Stomach (tissue), 8 donors: ENCODE measurements at regions not wholly inside any gene's neighbourhood (a gene's known extent, or its start where the extent isn't known, plus 50 kb on each side); places are given as distances from the start of the nearest gene placed in this dataset.
A peak's percentile ranks its signal among the peaks of the same experiment; 100 is the strongest.

Experiments
- DNase-seq, 2 donors: peaks; one replicate each; pipeline versions ENCODE4 v3.0.0 to v3.0.0-alpha.2; 2013 to 2019
- H3K27ac ChIP-seq, 5 donors: fragments of 200-600 bp in 4 of 5; sonication (generic) in 4 of 5; one replicate each; pipeline ENCODE4 v1.5.1; 2013 to 2019; ENCODE audit warnings: mild to moderate bottlenecking in 1 of 5, moderate library complexity in 1 of 5
- H3K27me3 ChIP-seq, 3 donors: fragments of 200-600 bp; sonication (generic); one replicate each; pipeline ENCODE4 v1.5.1; 2017 to 2019; ENCODE audit warnings: mixed run types in 1 of 3
- H3K36me3 ChIP-seq, 4 donors: fragments of 200-600 bp; sonication (generic); 1 replicate in 3 of 4; 2 replicates in 1 of 4; pipeline ENCODE4 v1.5.1; 2016 to 2019
- H3K4me1 ChIP-seq, 4 donors: fragments of 200-600 bp; sonication (generic); one replicate each; pipeline ENCODE4 v1.5.1; 2016 to 2019
- H3K4me3 ChIP-seq, 4 donors: fragments of 200-600 bp; sonication (generic) in 3 of 4; one replicate each; pipeline ENCODE4 v1.5.1; 2016 to 2019; ENCODE audit warnings: mild to moderate bottlenecking in 1 of 4
- H3K9me3 ChIP-seq, 4 donors: fragments of 200-600 bp; sonication (generic); one replicate each; pipeline ENCODE4 v1.5.1; 2016 to 2019
- EP300 ChIP-seq: sonication (generic); formaldehyde crosslinking; IDR thresholded peaks from one replicate; pipeline ENCODE4 v1.6.1; 2017; ENCODE audit warnings: antibody characterized with exemption
- POLR2A ChIP-seq, 4 donors: fragments of 450-650 bp; IDR thresholded peaks; one replicate each; pipeline ENCODE4 v1.6.1; 2016; ENCODE audit warnings: antibody characterized with exemption in 4 of 4, control low read depth in 2 of 4, mild to moderate bottlenecking in 1 of 4, moderate library complexity in 1 of 4
- POLR2AphosphoS5 ChIP-seq, 3 donors: sonication (generic); formaldehyde crosslinking; IDR thresholded peaks; one replicate each; pipeline ENCODE4 v1.6.1; 2016; ENCODE audit warnings: antibody characterized with exemption in 3 of 3
- WGBS, 5 donors: extraction: QIAGEN DNeasy Blood & Tissue Kit in 3 of 5; methylation state at CpG; one replicate each; pipeline versions ENCODE4 v1.1.5 to v1.1.7; 2013 to 2018; 5-methylcytosine and 5-hydroxymethylcytosine counted together
- intact Hi-C: fragments of 100-400 bp; cut with DNase I; formaldehyde crosslinking; loops from one replicate; pipeline ENCODE4 v1.15.1; 2023; ENCODE audit warnings: low total_unique reads
- TF ChIP-seq, protein P1 (sequence below), 7 experiments: fragments of 450-650 bp in 4 of 7; fragments of 200-600 bp in 3 of 7; sonication (generic) in 3 of 7; IDR thresholded peaks; one replicate each; pipeline ENCODE4 v1.5.1; 2016 to 2019; ENCODE audit warnings: antibody characterized with exemption in 7 of 7, control low read depth in 2 of 7, mild to moderate bottlenecking in 1 of 7
- donor health status: healthy with polysubstance abuse.
- donor health status: Bipolar disorder and iron deficiency.
- donor health status: healthy.

DNA sequence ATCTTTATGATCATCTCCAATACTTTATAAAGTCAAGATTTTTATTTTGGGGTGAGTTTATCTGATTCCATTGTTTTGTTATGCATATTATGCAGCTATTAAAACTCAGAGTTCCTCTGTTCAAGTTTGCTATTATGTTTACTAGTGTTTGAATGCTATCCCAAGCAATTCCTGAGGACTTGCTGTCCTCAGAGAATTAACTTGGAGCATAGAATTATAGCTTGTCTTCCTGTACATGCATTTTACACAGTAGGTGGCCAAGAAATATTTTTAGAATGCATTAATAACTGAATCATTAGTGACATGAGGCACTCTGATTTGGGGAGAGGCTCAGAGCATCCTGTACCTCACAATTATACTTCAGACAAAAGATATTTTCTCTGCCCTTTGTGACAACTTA lies 195.6 kb upstream of the MIR17HG start:
- Histone ChIP-seq H3K27me3 (peaks cover 0 to 12% (median 0%) of the 10 kb centered on the region in 3 donors), H3K36me3 (no peaks in the 10 kb centered on the region), H3K9me3 (no peaks in the 10 kb centered on the region), H3K27ac (no peak overlapping the region), H3K4me3 (no peak overlapping the region), H3K4me1 (no peaks in the 10 kb centered on the region)
- DNase-seq, result no peak
- TF ChIP-seq POLR2A (IDR thresholded peaks at IDR 0.05) (no peak), EP300 (no peak), POLR2AphosphoS5 (IDR thresholded peaks at IDR 0.05) (no peak)
- TF ChIP-seq, protein P1, sequence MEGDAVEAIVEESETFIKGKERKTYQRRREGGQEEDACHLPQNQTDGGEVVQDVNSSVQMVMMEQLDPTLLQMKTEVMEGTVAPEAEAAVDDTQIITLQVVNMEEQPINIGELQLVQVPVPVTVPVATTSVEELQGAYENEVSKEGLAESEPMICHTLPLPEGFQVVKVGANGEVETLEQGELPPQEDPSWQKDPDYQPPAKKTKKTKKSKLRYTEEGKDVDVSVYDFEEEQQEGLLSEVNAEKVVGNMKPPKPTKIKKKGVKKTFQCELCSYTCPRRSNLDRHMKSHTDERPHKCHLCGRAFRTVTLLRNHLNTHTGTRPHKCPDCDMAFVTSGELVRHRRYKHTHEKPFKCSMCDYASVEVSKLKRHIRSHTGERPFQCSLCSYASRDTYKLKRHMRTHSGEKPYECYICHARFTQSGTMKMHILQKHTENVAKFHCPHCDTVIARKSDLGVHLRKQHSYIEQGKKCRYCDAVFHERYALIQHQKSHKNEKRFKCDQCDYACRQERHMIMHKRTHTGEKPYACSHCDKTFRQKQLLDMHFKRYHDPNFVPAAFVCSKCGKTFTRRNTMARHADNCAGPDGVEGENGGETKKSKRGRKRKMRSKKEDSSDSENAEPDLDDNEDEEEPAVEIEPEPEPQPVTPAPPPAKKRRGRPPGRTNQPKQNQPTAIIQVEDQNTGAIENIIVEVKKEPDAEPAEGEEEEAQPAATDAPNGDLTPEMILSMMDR (IDR thresholded peaks at IDR 0.05), result no peak
- intact Hi-C loops, result no loop called here

DNA sequence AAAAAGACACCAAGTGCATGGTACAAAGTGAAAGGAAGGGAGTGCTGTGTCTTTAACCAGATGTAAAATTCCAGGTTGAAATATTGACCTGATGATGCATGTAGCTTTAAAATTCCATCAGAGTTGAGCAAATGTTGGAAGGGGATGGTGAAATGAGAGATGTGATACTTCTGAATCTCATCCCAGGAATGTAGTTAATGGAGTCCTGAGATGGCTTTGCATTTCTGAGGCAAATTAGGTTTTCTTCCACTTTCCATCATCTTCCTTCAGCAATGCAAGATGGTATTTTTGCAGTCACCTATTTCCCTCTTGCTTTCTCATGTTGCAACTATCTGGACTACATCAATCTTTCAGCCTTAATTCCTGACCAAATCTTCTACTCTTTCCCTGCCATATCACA lies 194.1 kb upstream of the MIR17HG start:
- no peaks in the 10 kb centered on the region for H3K4me1 ChIP-seq
- no peaks in the 10 kb centered on the region for H3K36me3 ChIP-seq
- peaks cover 0 to 12% (median 0%) of the 10 kb centered on the region in 3 donors for H3K27me3 ChIP-seq
- TF ChIP-seq POLR2AphosphoS5 (IDR thresholded peaks at IDR 0.05) (no peak), POLR2A (IDR thresholded peaks at IDR 0.05) (no peak), EP300 (no peak)
- TF ChIP-seq, protein P1 (IDR thresholded peaks at IDR 0.05), result no peak
- no peaks in the 10 kb centered on the region for H3K9me3 ChIP-seq
- DNase-seq, result no peak
- H3K27ac ChIP-seq, result no peak overlapping the region
- intact Hi-C loops, result no loop called here
- H3K4me3 ChIP-seq, result no peak overlapping the region

DNA sequence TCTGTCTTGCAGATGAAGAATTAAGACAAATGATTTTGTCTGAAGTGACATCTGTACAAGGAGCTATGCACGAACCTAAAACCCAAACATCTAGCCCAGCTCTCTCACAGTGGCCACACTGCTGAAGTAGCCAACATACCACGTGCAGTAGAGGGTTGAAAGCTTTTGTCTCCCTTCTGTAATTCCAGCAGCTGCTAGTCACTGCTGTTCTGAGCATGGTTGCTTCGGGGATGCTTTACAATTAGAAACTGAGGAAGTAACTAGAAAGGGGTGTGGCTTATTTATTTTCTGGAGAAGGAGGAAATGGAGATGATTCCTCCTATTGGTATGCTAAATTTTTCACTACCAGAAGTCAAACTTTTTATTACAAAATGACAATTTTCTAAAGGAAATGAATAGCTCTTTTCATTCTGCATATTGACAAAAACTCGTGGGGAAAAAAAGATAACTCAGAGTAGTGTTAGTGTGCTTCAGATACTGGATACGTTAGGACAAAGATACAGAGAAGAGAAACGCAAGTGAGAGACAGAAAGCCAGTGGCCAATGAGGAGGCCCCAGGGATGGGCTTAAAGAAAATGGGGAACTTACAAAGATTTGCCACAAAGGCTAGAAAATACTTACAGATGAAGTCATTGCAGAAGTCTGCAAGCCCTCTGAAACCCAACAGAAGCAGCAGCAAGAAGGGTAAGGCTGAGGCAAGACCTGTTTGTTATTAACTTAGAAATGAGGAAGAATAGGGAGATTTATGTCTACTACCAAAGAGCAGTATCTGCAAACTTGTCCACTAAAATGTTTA lies 192.7 kb upstream of the MIR17HG start:
- H3K36me3 ChIP-seq, result no peaks in the 10 kb centered on the region
- H3K4me1 ChIP-seq, result no peaks in the 10 kb centered on the region
- intact Hi-C loops, result no loop called here
- no peak overlapping the region for H3K27ac ChIP-seq
- no peak for DNase-seq
- no peak overlapping the region for H3K4me3 ChIP-seq
- H3K9me3 ChIP-seq, result no peaks in the 10 kb centered on the region
- peaks cover 0 to 12% (median 0%) of the 10 kb centered on the region in 3 donors for H3K27me3 ChIP-seq
- no peak for TF ChIP-seq POLR2A (IDR thresholded peaks at IDR 0.05)
- TF ChIP-seq POLR2AphosphoS5 (IDR thresholded peaks at IDR 0.05), result no peak
- TF ChIP-seq, protein P1 (IDR thresholded peaks at IDR 0.05), result no peak
- no peak for TF ChIP-seq EP300
- WGBS, 5 donors, result 34 to 57% (median 43%) methylated on average over 6 of the region's 6 CpGs

DNA sequence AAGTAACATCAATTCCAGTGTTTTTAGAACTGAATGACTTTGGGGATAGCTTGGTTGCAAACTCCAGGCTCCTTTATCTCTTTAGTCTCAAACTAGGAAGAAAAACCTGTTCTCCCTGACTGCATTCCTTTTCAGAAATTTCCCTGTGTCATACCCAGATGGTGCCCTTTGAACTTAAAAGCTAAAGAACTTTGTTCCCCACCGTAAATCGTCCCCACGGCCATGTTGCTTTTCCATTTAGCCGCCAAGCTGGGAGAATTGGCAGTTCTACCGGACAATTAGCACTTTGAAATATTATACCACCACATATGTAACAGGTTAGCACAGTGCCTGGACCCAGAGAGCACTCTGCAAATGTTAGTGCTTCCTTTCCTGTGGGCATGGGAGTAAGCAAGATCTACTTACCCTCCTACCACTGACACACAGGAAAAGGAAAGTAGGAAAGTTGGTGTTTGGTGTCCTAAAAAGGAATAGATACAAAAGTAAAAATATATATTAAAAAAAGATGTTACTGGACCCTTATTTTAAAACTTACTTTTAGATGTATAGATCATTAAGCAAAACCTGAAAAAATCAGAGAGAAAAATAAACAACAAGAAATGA lies 191.9 kb upstream of the MIR17HG start:
- WGBS, 5 donors, result 30 to 40% (median 34%) methylated on average over 5 of the region's 5 CpGs
- no peak overlapping the region for H3K4me3 ChIP-seq
- no peaks in the 10 kb centered on the region for H3K9me3 ChIP-seq
- intact Hi-C loops, result no loop called here
- no peaks in the 10 kb centered on the region for H3K4me1 ChIP-seq
- DNase-seq, result peak in 1 of 2 donors; percentile 63
- TF ChIP-seq POLR2AphosphoS5 (IDR thresholded peaks at IDR 0.05) (no peak), EP300 (no peak), POLR2A (IDR thresholded peaks at IDR 0.05) (no peak)
- TF ChIP-seq, protein P1 (IDR thresholded peaks at IDR 0.05), result no peak
- no peaks in the 10 kb centered on the region for H3K36me3 ChIP-seq
- H3K27ac ChIP-seq, result no peak overlapping the region
- peaks cover 0 to 12% (median 0%) of the 10 kb centered on the region in 3 donors for H3K27me3 ChIP-seq
